ENCODE measurements at regions not wholly inside any gene's neighbourhood (a gene's known extent, or its start where the extent isn't known, plus 50 kb on each side); places are given as distances from the start of the nearest gene placed in this dataset.

DNA sequence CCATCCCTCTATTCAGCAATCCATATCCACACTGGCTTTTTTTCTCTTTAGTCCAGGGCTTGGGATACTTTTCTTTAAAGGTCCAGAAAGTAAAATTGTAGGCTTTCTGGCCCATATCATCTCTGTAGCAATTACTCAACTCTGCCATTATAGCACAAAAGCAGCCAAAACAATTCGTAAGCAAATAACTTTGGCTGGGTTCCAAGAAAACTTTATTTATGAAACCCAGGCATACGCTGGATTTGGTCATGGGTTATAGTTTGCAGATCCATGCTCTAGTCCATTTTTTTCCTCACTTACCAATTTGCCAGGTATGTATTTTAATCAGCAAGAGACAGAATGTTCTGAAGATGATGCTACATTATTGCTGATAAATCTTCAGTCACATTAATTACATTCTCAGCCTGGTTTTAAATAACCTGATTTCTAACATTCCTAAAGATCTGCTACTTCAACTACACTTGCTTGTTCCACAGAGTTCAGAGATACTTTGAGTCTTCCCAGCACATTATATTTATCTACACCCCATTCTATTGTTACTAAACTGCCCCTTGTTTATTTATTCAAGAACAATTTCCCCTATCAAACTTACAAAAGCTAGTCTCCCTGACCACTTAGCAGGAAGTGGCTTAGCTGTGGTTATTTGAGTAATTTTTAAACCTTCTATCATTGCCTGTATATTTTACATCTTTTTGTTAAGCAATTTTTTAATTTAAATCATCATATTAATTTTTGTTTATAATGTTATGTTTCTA lies 161.0 kb downstream of the ISL1 start:
- Mint-ChIP-seq H3K27ac (ENCODE audit: unreplicated experiment) (no peak overlapping the region), H3K27me3 (ENCODE audit: low read depth) (no peaks in the 10 kb centered on the region), H3K4me1 (ENCODE audit: low read depth) (no peaks in the 10 kb centered on the region), H3K9me3 (ENCODE audit: low read depth) (no peaks in the 10 kb centered on the region), H3K4me3 (ENCODE audit: unreplicated experiment) (no peak overlapping the region), H3K36me3 (ENCODE audit: low read depth) (no peaks in the 10 kb centered on the region)
- TF ChIP-seq, protein P1, sequence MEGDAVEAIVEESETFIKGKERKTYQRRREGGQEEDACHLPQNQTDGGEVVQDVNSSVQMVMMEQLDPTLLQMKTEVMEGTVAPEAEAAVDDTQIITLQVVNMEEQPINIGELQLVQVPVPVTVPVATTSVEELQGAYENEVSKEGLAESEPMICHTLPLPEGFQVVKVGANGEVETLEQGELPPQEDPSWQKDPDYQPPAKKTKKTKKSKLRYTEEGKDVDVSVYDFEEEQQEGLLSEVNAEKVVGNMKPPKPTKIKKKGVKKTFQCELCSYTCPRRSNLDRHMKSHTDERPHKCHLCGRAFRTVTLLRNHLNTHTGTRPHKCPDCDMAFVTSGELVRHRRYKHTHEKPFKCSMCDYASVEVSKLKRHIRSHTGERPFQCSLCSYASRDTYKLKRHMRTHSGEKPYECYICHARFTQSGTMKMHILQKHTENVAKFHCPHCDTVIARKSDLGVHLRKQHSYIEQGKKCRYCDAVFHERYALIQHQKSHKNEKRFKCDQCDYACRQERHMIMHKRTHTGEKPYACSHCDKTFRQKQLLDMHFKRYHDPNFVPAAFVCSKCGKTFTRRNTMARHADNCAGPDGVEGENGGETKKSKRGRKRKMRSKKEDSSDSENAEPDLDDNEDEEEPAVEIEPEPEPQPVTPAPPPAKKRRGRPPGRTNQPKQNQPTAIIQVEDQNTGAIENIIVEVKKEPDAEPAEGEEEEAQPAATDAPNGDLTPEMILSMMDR (IDR thresholded peaks at IDR 0.05), result no peak
- DNase-seq (ENCODE audit: low spot score), result no peak

DNA sequence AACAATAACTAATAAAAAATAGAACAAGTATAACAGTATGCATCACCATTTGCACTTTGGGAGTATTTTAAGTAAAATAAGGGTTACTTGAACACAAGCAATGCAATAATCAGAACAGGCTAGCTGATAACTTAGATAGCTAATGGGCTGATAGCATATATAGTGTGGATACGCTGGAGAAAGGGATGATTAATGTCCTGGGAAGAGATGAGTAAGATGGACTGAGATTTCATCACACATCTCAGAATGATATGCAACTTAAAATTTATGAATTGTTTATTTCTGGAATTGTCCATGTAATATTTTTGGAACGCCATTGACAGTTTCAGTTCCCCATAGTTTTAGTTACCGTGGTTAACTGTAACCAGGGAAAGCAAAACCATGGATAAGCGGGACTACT lies 173.6 kb downstream of the ISL1 start:
- TF ChIP-seq, protein P1 (IDR thresholded peaks at IDR 0.05), result no peak
- no peak for DNase-seq (ENCODE audit: low spot score)
- Mint-ChIP-seq H3K36me3 (ENCODE audit: low read depth) (no peaks in the 10 kb centered on the region), H3K9me3 (ENCODE audit: low read depth) (peaks cover 9% of the 10 kb centered on the region), H3K4me1 (ENCODE audit: low read depth) (no peaks in the 10 kb centered on the region), H3K27me3 (ENCODE audit: low read depth) (no peaks in the 10 kb centered on the region), H3K4me3 (ENCODE audit: unreplicated experiment) (no peak overlapping the region), H3K27ac (ENCODE audit: unreplicated experiment) (no peak overlapping the region)

DNA sequence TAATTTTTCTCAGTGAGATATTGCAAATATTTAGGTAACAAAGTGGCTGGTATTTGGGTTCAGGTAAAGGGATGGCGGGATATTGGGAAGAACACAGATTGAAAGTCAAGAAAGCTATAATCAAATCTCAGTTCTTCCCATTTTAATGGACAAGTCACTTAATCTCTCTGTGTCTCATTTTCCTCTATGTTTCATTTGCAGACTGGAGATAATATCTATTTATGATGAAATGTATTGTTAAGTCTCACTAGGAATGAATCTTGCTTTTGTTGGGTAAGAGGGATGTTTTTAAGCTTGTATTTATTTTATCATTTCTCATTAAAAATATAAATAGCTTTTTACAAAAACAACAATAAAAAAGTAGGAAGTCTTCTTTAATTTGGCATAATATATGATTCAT lies 175.4 kb downstream of the ISL1 start:
- no peak overlapping the region for H3K4me3 Mint-ChIP-seq (ENCODE audit: unreplicated experiment)
- DNase-seq (ENCODE audit: low spot score), result no peak
- TF ChIP-seq, protein P1 (IDR thresholded peaks at IDR 0.05), result no peak

DNA sequence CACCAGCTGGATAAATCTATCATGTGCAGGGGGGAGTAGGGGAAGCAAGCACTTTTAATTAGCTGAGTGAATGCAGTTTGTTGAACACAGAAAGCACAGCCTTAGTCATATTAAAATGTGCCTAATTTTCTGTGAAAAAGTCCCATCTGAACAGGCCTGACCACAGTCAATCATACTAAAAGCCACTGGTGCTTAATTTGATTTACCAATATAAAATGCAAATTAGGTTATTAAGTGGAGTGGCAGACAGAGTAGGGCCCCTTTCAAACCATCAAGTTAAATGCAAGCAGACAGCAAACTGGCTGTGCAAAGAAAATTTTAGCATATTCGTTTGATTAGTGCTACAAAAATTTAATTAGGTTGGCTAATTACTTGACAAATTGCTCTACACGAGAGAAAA lies 176.1 kb downstream of the ISL1 start:
- DNase-seq (ENCODE audit: low spot score), result no peak
- H3K4me3 Mint-ChIP-seq (ENCODE audit: unreplicated experiment), result no peak overlapping the region
- TF ChIP-seq, protein P1 (IDR thresholded peaks at IDR 0.05), result no peak
- no peaks in the 10 kb centered on the region for H3K9me3 Mint-ChIP-seq (ENCODE audit: low read depth)
- no peaks in the 10 kb centered on the region for H3K36me3 Mint-ChIP-seq (ENCODE audit: low read depth)
- no peaks in the 10 kb centered on the region for H3K27me3 Mint-ChIP-seq (ENCODE audit: low read depth)
- no peak overlapping the region for H3K27ac Mint-ChIP-seq (ENCODE audit: unreplicated experiment)
- H3K4me1 Mint-ChIP-seq (ENCODE audit: low read depth), result no peaks in the 10 kb centered on the region

More for the DNA sequence above, 175.4 kb downstream of the ISL1 start:
- no peaks in the 10 kb centered on the region for H3K4me1 Mint-ChIP-seq (ENCODE audit: low read depth)
- H3K36me3 Mint-ChIP-seq (ENCODE audit: low read depth), result no peaks in the 10 kb centered on the region
- no peak overlapping the region for H3K27ac Mint-ChIP-seq (ENCODE audit: unreplicated experiment)
- H3K27me3 Mint-ChIP-seq (ENCODE audit: low read depth), result no peaks in the 10 kb centered on the region
- H3K9me3 Mint-ChIP-seq (ENCODE audit: low read depth), result no peaks in the 10 kb centered on the region

DNA sequence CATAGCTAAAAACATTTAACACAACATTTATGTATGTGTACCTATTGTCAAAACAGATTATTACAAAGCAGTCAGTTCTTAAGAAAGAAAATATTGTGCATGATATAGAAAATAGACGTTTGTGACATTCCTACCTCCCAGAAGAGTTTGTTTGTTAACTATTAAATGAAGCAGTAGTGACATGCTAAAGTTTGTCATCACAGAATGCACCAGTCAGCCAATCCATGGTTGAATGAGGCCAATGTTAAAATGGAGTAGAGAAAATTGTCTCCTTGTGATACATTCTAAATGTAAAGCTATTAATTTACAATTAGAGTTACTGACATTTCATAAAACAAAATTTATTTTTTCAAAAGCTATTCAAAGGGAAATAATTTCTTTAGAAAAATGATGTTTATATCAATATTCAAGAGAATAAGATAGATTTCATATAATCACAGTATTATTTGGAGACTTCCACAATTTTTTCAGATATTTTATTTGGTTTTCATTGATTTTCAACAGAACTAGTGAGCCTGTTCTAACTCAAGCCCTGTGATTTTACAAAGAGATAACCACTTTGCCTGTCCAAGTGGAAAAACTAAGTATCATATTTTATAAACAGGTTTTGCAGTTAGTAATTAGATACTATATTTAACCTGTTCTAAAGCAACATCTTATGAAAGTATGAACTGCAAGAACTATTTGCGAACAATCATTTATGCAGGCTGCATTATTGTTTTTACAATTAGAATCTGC lies 176.8 kb downstream of the ISL1 start:
- no peak overlapping the region for H3K4me3 Mint-ChIP-seq (ENCODE audit: unreplicated experiment)
- no peaks in the 10 kb centered on the region for H3K4me1 Mint-ChIP-seq (ENCODE audit: low read depth)
- DNase-seq (ENCODE audit: low spot score), result no peak
- TF ChIP-seq, protein P1 (IDR thresholded peaks at IDR 0.05), result no peak
- no peaks in the 10 kb centered on the region for H3K9me3 Mint-ChIP-seq (ENCODE audit: low read depth)
- no peaks in the 10 kb centered on the region for H3K36me3 Mint-ChIP-seq (ENCODE audit: low read depth)
- H3K27ac Mint-ChIP-seq (ENCODE audit: unreplicated experiment), result no peak overlapping the region
- H3K27me3 Mint-ChIP-seq (ENCODE audit: low read depth), result no peaks in the 10 kb centered on the region

Measured in chondrocyte (in vitro differentiated cells).